CD4-positive, alpha-beta T cell treated with Interleukin-17A for 1 hour (primary cell): ENCODE measurements at regions not wholly inside any gene's neighbourhood (a gene's known extent, or its start where the extent isn't known, plus 50 kb on each side); places are given as distances from the start of the nearest gene placed in this dataset.

Source experiments
- DNase-seq: peaks from one replicate; pipeline ENCODE4 v3.0.0-alpha.2; 2020

GRCh38 chr15:99511866-99512661, 53.7 kb upstream of the MEF2A start:
- no peak for DNase-seq

DNA sequence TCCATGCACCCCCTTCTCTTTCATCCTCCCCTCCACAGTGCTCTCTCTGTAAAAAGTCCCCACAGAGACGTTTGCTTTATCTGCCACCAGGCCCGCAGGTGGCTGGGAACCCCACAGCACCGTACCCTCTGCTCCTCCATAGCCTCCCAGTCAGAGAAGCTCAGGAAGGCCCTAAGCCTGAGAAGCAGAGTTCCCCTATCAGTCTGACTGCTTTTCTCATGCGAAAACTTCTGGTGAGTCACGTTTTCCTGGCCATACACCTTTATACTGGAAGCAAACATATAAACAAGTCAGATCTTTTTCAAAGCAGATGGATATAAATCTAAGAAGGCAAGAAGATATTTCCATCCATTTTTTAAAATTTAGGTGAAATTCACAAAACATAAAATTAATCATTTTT, 51.5 kb upstream of the MEF2A start:
- no peak for DNase-seq
